C4-2B (cell line): ENCODE measurements at regions not wholly inside any gene's neighbourhood (a gene's known extent, or its start where the extent isn't known, plus 50 kb on each side); places are given as distances from the start of the nearest gene placed in this dataset.

ENCODE experiments used
- CTCF ChIP-seq: fragments of 450-650 bp; conservative IDR thresholded peaks from 2 replicates; pipeline ENCODE4 v1.5.1; 2017; ENCODE audit warnings: mild to moderate bottlenecking
- ZFX ChIP-seq: fragments of 450-650 bp; IDR thresholded peaks from 2 replicates; pipeline ENCODE4 v1.6.1; 2017

- TF ChIP-seq CTCF (no peak), ZFX (no peak)
Observed at GRCh38 chr3:36135863-36136262, 244.4 kb upstream of the STAC start.
